ENCODE measurements at regions not wholly inside any gene's neighbourhood (a gene's known extent, or its start where the extent isn't known, plus 50 kb on each side); places are given as distances from the start of the nearest gene placed in this dataset.

DNA sequence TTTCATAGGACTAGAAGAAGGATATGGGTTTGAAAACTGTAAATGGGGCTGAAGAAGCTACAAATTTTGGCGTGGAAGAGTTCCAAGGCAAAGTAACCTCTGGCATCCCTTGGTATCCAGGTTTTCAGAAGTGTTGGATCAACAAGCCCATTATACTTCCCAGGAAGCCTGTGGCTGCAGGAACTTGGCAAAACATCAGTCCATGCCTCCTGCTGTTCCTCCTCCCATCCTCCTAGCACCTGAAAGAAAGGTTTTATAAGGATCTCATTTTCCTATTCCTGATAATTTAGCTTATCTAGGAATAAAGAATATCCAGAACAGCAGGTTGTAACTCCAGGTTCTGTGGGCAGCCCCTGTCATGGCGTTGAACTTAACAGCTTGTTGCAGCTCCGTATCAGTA is 72.5 kb upstream of the LPAR1 start:
- no peaks in the 10 kb centered on the region for H3K27me3 ChIP-seq (ENCODE audit: control insufficient read depth in 2 of 2, insufficient read depth in 2 of 2, low read length in 2 of 2)
- no TSS peak for BruUV-seq (replicated peaks)
- TF ChIP-seq EZH2 (IDR thresholded peaks at IDR 0.05; ENCODE audit: borderline replicate concordance, low read depth, low read length, severe bottlenecking) (no peak), FOS (IDR thresholded peaks at IDR 0.05; ENCODE audit: borderline replicate concordance, insufficient read depth, low read length) (no peak), MYC (IDR thresholded peaks at IDR 0.05; ENCODE audit: low read depth, low read length) (no peak), POLR2A (IDR thresholded peaks at IDR 0.05; ENCODE audit: low read depth, low read length) (no peak), JUN (IDR thresholded peaks at IDR 0.05; ENCODE audit: borderline replicate concordance, insufficient read depth, insufficient read length, low read depth) (no peak), POLR2AphosphoS5 (IDR thresholded peaks at IDR 0.05; ENCODE audit: insufficient read depth, low read depth, low read length) (no peak)
- TF ChIP-seq, protein P1, sequence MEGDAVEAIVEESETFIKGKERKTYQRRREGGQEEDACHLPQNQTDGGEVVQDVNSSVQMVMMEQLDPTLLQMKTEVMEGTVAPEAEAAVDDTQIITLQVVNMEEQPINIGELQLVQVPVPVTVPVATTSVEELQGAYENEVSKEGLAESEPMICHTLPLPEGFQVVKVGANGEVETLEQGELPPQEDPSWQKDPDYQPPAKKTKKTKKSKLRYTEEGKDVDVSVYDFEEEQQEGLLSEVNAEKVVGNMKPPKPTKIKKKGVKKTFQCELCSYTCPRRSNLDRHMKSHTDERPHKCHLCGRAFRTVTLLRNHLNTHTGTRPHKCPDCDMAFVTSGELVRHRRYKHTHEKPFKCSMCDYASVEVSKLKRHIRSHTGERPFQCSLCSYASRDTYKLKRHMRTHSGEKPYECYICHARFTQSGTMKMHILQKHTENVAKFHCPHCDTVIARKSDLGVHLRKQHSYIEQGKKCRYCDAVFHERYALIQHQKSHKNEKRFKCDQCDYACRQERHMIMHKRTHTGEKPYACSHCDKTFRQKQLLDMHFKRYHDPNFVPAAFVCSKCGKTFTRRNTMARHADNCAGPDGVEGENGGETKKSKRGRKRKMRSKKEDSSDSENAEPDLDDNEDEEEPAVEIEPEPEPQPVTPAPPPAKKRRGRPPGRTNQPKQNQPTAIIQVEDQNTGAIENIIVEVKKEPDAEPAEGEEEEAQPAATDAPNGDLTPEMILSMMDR (IDR thresholded peaks at IDR 0.05; ENCODE audit: extremely low read depth in 1 of 2, insufficient read depth in 1 of 2, low read depth in 1 of 2, low read length in 2 of 2), result no peak
- TF ChIP-seq, protein P2, sequence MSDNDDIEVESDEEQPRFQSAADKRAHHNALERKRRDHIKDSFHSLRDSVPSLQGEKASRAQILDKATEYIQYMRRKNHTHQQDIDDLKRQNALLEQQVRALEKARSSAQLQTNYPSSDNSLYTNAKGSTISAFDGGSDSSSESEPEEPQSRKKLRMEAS (IDR thresholded peaks at IDR 0.05; ENCODE audit: insufficient read depth, insufficient read length), result no peak
- no peaks in the 10 kb centered on the region for H3K36me3 ChIP-seq (ENCODE audit: control insufficient read depth in 2 of 2, extremely low read depth in 1 of 2, insufficient read depth in 2 of 2, low read length in 2 of 2)
- H3K4me2 ChIP-seq (ENCODE audit: insufficient read depth, low read length), result no peak overlapping the region
- no peaks in the 10 kb centered on the region for H3K4me1 ChIP-seq (ENCODE audit: control insufficient read depth, extremely low read depth, insufficient read depth, low read length)
- no peak for FAIRE-seq
- no peak overlapping the region for H3K9ac ChIP-seq (replicated peaks; ENCODE audit: extremely low read depth, insufficient read depth, low read length)
- no peaks in the 10 kb centered on the region for H3K9me3 ChIP-seq (replicated peaks; ENCODE audit: control insufficient read depth, insufficient read depth, low read length)
- no peak overlapping the region for H2AFZ ChIP-seq (ENCODE audit: low read depth, low read length)
- H3K27ac ChIP-seq (ENCODE audit: insufficient read depth, low read depth, low read length), result no peak overlapping the region
- H3K79me2 ChIP-seq (ENCODE audit: control insufficient read depth, insufficient read depth, low read length), result no peaks in the 10 kb centered on the region
- intact Hi-C loops (cut with micrococcal nuclease), result no loop called here
- no peaks in the 10 kb centered on the region for H3K9me1 ChIP-seq (replicated peaks; ENCODE audit: control insufficient read depth, extremely low read depth, insufficient read depth, low read length)
- H4K20me1 ChIP-seq (replicated peaks; ENCODE audit: control insufficient read depth, extremely low read depth, insufficient read depth, low read length), result no peaks in the 10 kb centered on the region
- POLR2A ChIA-PET, result no interaction called here
- no peak for DNase-seq (ENCODE audit: low read depth, low spot score)
- no peak overlapping the region for H3K4me3 ChIP-seq (replicated peaks in 1 of 3; ENCODE audit: insufficient read depth in 1 of 3, low read depth in 1 of 3, low read length in 3 of 3)
- CTCF ChIA-PET, result no interaction called here
- dilution Hi-C loops (cut with MboI; ENCODE audit: extremely low pct_ligation_motif_present, low sequenced_read_pairs), result no loop called here

All from endothelial cell of umbilical vein (primary cell).